Lower lobe of right lung (tissue), 2 donors: ENCODE measurements at regions not wholly inside any gene's neighbourhood (a gene's known extent, or its start where the extent isn't known, plus 50 kb on each side); places are given as distances from the start of the nearest gene placed in this dataset.

Source experiments
- ATAC-seq, 2 donors: fragments of 200-7000 bp; cut with Tn5 transposase; one replicate each; pipeline ENCODE4 v1.9.1; 2020 to 2022; ENCODE audit warnings: mild to moderate bottlenecking in 2 of 2, moderate library complexity in 2 of 2
- DNase-seq: peaks from one replicate; pipeline ENCODE4 v3.0.0-alpha.2; 2020
- H3K27ac ChIP-seq: fragments of 200-600 bp; one replicate; pipeline ENCODE4 v1.8.0; 2022
- H3K27me3 ChIP-seq: fragments of 200-600 bp; one replicate; pipeline ENCODE4 v1.8.0; 2022; ENCODE audit warnings: low read depth
- H3K36me3 ChIP-seq: fragments of 200-600 bp; one replicate; pipeline ENCODE4 v1.8.0; 2022; ENCODE audit warnings: mild to moderate bottlenecking
- H3K4me1 ChIP-seq: fragments of 200-600 bp; one replicate; pipeline ENCODE4 v1.8.0; 2022
- H3K4me3 ChIP-seq: fragments of 200-600 bp; one replicate; pipeline ENCODE4 v1.8.0; 2022; ENCODE audit warnings: mild to moderate bottlenecking
- H3K9me3 ChIP-seq: fragments of 200-600 bp; one replicate; pipeline ENCODE4 v1.8.0; 2022
- intact Hi-C: fragments of 100-400 bp; cut with DNase I; formaldehyde crosslinking; loops from one replicate; pipeline ENCODE4 v1.11.0; 2022
- TF ChIP-seq, protein P1 (sequence below): fragments of 200-600 bp; IDR thresholded peaks from one replicate; pipeline ENCODE4 v1.8.0; 2022; ENCODE audit warnings: antibody characterized with exemption, mild to moderate bottlenecking
- donor health status: DM: no; HTN: yes; CAD: no; lungs with severe emphysema.

DNA sequence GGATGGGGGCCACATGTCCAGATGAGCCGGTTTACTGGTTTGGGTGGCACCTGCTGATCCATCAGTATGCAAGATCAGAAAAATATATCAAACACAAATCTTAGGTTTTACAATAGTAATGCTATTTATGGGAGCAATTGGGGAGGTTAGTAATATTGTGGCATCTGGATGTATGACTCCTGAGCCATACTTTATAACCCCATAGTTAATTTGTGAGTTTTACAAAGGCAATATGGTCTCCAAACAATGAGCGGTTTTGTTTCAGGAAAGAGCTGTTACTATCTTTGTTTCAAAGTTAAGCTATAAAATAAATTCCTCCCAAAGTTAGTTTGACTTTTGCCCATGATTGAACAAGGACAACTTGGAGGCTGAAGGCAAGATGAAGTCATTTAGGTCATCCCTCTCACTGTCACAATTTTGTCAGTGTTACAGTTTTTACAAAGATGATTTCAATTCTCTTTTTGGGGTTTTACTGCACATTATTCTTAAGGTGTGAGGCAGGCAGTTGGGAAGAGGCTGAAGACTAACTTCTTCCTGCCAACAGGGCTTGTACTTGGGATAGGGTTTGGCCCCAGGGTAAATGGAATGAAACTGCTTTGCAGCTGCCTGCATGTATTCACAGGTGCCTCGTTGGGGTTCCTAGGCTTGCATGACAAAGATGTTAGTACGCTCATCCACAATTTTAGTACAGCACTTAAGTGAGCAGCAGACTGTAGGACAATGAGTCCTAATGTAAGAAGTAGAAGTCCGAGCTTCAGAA, 296.6 kb upstream of the NDN start:
- H3K4me3 ChIP-seq, result no peak overlapping the region
- ATAC-seq (no peak), DNase-seq (no peak)
- TF ChIP-seq, protein P1, sequence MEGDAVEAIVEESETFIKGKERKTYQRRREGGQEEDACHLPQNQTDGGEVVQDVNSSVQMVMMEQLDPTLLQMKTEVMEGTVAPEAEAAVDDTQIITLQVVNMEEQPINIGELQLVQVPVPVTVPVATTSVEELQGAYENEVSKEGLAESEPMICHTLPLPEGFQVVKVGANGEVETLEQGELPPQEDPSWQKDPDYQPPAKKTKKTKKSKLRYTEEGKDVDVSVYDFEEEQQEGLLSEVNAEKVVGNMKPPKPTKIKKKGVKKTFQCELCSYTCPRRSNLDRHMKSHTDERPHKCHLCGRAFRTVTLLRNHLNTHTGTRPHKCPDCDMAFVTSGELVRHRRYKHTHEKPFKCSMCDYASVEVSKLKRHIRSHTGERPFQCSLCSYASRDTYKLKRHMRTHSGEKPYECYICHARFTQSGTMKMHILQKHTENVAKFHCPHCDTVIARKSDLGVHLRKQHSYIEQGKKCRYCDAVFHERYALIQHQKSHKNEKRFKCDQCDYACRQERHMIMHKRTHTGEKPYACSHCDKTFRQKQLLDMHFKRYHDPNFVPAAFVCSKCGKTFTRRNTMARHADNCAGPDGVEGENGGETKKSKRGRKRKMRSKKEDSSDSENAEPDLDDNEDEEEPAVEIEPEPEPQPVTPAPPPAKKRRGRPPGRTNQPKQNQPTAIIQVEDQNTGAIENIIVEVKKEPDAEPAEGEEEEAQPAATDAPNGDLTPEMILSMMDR, result no peak
- no peak overlapping the region for H3K27ac ChIP-seq
- intact Hi-C loops, result no loop called here
- H3K4me1 ChIP-seq, result no peaks in the 10 kb centered on the region
- no peaks in the 10 kb centered on the region for H3K27me3 ChIP-seq
- H3K9me3 ChIP-seq, result no peaks in the 10 kb centered on the region
- no peaks in the 10 kb centered on the region for H3K36me3 ChIP-seq

DNA sequence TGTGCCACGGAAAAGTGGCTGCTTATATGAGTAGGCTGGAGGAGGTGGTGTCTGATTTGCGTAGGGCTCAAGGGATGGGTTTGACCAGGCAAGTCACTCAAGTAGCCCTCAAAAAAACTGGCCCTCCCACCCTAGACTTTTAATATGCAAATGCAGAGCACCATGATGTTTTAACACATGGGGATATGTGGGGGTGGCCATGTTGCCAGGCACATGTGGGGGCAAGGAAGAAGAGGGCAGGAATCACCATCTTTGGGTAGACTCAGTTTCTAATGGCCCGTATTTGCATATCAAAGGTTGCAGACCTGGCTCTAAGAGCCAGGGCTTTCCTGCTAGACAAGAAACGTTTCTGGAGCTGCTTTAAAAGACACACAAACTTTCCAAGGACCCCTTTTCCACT, 307.2 kb upstream of the NDN start:
- H3K27me3 ChIP-seq, result no peaks in the 10 kb centered on the region
- H3K4me1 ChIP-seq, result no peaks in the 10 kb centered on the region
- H3K36me3 ChIP-seq, result no peaks in the 10 kb centered on the region
- no peak overlapping the region for H3K4me3 ChIP-seq
- TF ChIP-seq, protein P1, result no peak
- ATAC-seq, result no peak
- intact Hi-C loops, result no loop called here
- DNase-seq, result no peak
- H3K27ac ChIP-seq, result no peak overlapping the region
- H3K9me3 ChIP-seq, result peaks cover 12% of the 10 kb centered on the region

DNA sequence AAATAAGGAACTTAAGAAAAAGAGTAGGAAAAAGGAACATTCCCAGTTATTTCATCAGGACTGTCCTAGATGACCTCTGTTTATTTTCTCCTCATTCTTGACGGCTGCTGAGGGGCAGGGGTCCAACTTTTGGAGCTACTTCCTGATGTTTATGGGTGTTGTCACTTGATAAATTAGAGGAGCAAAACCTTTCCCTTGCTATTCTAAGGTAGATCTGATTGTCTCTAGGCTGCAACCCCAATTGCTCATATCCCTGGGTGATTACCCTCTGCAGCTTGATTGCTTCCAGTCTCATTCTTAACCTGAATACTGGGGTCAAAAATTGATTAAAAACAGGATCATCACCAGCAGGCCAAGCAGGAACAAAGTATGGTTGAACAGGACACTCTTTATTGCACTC, 311.0 kb upstream of the NDN start:
- Histone ChIP-seq H3K27me3 (no peaks in the 10 kb centered on the region), H3K4me3 (no peak overlapping the region), H3K4me1 (no peaks in the 10 kb centered on the region), H3K9me3 (peaks cover 12% of the 10 kb centered on the region), H3K27ac (no peak overlapping the region), H3K36me3 (no peaks in the 10 kb centered on the region)
- intact Hi-C loops, result no loop called here
- DNase-seq, result no peak
- no peak for ATAC-seq
- TF ChIP-seq, protein P1, result no peak

DNA sequence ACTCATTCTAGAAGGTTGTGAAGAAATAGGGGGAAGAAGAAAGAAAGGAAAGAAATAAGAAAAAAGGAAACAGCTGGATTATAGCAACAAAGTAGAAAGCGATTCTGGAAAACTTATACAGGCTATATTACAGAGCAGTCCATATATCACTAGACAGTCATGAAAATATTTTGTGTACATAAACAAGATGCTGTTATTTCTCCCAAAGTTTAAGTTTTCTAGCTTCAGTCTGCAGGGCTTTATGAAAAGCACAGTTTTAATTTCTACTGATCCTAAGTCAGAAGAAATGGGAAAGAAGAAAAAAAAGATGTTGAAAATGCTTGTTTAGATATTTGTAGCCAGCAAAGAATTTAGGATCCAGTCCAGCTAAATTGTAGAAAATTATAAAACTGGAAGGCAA, 321.4 kb upstream of the NDN start:
- Histone ChIP-seq H3K4me1 (no peaks in the 10 kb centered on the region), H3K27me3 (no peaks in the 10 kb centered on the region), H3K4me3 (no peak overlapping the region), H3K27ac (no peak overlapping the region), H3K9me3 (no peaks in the 10 kb centered on the region), H3K36me3 (no peaks in the 10 kb centered on the region)
- TF ChIP-seq, protein P1, result no peak
- no peak for ATAC-seq
- intact Hi-C loops, result no loop called here
- no peak for DNase-seq

DNA sequence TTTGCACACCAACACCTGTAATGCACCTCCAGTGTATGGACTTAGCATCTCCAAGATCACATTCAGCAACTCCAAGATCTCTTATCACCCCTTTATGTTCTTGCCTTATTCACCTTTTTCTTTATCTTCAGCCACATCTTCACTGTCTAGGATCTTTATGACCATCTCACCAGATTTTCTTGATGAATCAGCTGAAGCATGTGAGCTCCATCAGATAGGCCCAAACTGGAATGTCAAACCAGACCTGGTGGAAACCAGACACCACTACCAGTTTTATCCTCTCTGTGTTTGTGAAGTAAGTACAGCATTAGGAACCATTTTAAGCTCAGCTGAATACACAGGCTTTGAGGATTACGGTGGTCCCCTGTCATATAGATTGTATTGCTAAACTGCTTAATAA, 330.4 kb upstream of the NDN start:
- ATAC-seq, result no peak
- H3K4me1 ChIP-seq, result no peaks in the 10 kb centered on the region
- H3K27me3 ChIP-seq, result no peaks in the 10 kb centered on the region
- no peaks in the 10 kb centered on the region for H3K36me3 ChIP-seq
- H3K4me3 ChIP-seq, result no peak overlapping the region
- H3K27ac ChIP-seq, result no peak overlapping the region
- intact Hi-C loops, result no loop called here
- TF ChIP-seq, protein P1, result no peak
- H3K9me3 ChIP-seq, result no peaks in the 10 kb centered on the region
- DNase-seq, result no peak
